ENCODE measurements at regions not wholly inside any gene's neighbourhood (a gene's known extent, or its start where the extent isn't known, plus 50 kb on each side); places are given as distances from the start of the nearest gene placed in this dataset.

DNA sequence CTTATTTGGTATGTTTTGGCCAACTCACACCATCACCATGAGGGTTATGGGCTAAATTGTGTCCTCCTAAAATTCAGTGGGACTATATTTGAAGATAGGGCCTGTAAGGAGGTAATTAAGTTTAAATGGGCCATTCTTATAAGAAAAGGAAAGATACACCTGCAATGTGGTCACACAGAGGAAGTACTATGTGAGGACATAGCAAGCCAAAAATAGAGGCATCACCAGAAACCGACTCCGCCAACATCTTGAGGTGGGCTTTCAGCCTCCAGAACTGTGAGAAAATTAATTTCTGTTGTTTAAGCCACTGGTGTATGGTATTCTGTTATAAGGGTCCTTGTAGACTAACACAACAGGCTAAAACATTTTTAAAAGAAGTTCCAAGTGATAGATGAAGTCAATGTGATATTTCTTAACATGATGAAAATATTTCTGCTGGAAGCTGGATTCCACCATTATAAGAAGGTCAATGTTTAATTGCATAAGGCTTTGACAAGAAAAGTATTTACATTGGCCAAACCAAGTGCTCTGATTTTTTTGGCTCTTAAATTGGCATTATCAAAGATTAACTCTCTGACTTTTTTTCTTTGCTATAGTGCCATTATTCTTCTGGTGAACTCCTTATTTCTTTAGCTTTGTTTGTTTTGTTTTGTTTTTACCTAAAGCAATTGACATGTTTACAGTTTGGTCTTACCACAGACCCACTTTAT lies 540.9 kb downstream of the PPARGC1A start:
- DNase-seq (ENCODE audit: low spot score), result no peak

DNA sequence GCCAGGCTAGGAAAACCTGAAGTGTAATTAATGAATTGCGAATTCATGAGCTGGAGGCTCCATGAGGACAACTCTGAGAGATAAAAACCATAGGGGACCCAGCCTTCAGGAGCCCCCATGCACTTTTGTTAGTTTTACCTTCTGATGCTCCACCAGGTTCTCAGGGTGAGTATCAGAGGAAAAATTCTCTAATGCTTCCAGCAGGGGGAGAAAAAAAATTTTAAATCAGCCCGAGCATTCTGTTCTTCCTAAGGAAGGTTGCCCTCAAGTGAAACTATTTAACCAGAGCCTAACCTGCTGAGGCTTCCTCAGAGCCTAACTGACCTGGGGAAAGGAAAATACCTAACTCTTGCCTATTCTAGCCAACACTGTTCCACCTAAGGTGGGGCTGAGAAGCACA lies 552.6 kb downstream of the PPARGC1A start:
- peak; percentile 27 for DNase-seq (ENCODE audit: low spot score)

- DNase-seq (ENCODE audit: low spot score), result peak; percentile 43
These were observed 555.6 kb downstream of the PPARGC1A start for GRCh38 chr4:23333946-23334878.

DNA sequence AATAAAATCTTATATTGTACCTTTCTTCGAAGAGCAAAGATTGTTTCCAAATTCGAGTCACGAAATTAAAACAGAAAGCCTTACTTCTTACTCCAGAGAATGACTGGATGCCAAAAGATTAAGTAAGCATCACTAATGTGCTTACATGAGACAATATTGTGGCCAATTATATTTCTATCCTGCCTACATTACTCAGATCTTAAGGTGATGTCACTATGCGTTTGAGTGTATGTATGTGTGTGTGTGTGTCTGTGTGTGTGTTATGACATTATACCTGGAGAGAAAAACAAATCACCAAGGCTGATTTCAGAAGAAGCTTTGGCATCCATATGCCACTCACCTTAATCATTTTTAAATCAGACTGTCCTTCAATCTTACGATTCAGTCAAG lies 556.3 kb downstream of the PPARGC1A start:
- no peak for DNase-seq (ENCODE audit: low spot score)

DNA sequence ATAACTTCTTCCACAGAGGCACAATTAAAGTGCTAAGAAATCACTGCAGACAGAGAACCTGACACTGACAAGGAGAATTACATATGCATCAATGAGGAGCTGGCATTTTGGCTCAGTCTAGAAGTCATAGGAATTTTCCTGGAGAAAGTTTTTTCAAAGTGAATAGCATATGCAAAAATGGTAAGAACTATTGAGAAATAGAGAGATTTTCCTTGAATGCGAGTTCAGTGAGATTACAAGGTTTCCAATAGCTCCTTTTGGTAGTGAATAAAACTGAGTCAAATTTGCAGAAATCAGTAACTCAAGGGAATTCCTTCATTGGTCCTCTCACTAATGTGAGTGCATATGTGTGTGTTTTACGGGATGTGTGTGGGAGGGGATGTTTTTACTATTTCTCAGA lies 557.5 kb downstream of the PPARGC1A start:
- no peak for DNase-seq (ENCODE audit: low spot score)

DNA sequence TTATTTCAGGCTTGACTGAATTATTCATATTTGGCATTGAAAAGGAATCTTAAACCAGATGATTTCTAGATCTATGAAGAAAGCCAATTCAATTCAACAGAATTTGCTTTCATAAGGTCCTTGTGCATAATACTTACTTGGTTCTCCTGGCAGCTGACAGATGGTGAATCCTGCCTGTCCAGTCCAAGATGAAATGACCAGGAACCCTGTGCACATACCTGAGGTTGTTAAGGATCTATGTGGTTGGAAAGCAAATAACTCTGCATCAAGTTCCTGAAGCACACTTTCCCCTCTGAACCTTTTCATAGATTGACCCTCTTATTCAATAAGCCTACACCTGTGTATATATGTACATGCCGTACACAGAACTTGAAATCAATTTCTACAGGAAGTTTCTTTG lies 562.7 kb downstream of the PPARGC1A start:
- no peak for DNase-seq (ENCODE audit: low spot score)

DNA sequence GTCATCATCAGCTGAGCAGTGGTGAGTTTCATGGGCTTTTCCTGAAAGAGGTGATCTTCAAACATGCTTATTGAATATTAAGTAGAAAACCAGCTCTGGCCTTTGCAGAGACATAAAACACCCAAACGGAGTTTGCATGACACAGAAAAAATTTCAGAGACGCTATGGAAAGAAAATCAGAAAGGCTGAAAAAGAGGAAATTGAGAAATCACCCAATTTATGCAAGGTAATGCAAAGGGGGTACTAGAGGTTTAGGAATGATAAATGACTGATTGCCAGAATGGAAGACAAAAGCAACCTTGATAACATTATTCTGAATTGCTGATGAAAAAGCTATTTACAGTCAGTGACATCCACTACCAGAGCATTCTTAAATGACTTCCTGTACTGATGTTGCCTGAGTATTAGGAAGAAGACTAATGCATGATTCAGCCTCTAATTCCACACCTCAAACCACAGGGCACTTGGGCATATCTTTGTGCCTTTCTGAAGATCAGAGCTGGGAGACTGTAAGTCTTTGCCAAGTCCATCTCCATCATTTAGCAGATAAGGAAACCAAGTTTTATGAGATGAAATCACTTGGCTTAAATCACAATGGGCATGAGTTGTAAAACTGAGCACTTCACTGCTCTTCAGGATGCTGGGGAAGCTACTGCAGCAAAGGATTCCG lies 565.7 kb downstream of the PPARGC1A start:
- DNase-seq (ENCODE audit: low spot score), result no peak

GRCh38 chr4:23323436-23323835 lies 566.4 kb downstream of the PPARGC1A start:
- DNase-seq (ENCODE audit: low spot score), result no peak

- DNase-seq (ENCODE audit: low spot score), result no peak
These were observed 567.1 kb downstream of the PPARGC1A start for GRCh38 chr4:23322732-23323131.

DNA sequence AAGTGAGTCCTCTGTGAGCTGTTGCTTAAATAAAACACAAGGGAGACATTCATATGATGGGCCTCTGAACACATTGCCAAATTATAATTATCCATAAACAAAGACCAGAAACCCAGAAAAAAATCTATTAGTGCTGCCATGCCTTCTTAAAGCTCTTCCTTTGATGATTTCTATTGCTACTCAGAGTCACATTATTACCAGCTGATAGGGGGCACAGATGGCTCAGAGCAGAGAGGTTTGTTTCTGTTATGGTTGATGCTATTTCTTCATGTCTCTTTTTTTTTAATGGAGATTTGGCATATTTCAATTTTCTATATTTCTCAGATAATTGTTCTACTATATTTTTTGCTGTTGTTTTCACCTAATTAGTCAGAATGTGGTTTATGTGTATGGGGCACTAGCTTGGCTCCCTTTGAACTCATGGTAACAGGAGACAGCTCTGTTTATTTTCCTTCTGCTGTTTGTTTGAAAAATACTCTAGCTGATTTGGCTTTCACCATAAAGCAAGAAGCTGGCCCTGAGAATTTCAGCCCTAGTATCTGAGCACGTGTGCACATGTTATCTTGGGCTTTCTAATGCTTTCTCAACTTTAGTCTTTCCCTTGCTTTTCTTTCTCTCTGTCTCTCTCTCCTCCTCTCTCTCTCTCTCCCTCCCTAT lies 568.8 kb downstream of the PPARGC1A start:
- DNase-seq (ENCODE audit: low spot score), result no peak

GRCh38 chr4:23312686-23313085 lies 577.2 kb downstream of the PPARGC1A start:
- no peak for DNase-seq (ENCODE audit: low spot score)

- no peak for DNase-seq (ENCODE audit: low spot score)
These were observed 577.9 kb downstream of the PPARGC1A start for GRCh38 chr4:23311983-23312382.

DNA sequence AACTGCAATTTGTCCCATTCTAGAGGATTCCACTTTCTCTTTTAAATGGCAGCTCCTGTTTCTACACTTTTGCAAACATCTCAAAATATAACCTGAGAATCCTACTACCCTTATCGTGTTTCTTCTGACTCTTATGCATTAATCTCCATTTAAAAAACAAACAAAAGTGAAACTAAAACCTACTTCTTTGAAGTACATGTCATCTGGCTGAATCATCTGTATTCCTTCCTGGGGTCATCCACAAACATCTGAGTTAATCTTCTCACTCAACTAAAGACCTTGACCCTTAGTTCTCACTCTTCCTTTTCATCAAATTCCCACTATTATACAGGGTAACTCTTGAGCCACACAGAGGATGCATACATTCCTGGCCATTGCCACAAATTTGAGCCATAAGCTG lies 584.8 kb downstream of the PPARGC1A start:
- no peak for DNase-seq (ENCODE audit: low spot score)

GRCh38 chr4:23298371-23298770 lies 591.5 kb downstream of the PPARGC1A start:
- no peak for DNase-seq (ENCODE audit: low spot score)

- no peak for DNase-seq (ENCODE audit: low spot score)
These were observed 592.5 kb downstream of the PPARGC1A start for GRCh38 chr4:23297327-23297726.

- no peak for DNase-seq (ENCODE audit: low spot score)
These were observed 598.4 kb downstream of the GBA3 start for GRCh38 chr4:23291139-23291538.

DNA sequence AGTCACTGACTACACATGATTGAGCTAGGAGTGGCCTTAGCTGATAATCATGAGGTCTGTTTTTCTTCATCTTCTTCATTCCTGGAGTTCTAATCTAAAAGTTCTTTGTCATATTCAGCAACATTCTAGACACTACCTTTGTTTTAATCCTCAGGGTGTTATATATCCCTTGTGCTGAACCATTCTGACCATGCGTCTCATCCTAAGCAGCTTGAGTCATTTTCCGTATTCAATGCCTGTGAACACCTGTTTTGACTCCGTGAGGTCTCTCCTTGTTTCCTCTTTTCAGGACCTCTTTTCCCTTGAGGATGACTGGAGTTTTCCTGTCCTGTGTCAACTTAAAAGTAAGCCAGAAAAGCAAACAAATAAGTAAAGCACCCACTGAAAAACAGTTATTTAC lies 597.9 kb downstream of the GBA3 start:
- DNase-seq (ENCODE audit: low spot score), result no peak

GRCh38 chr4:23279377-23279986 lies 586.7 kb downstream of the GBA3 start:
- DNase-seq (ENCODE audit: low spot score), result no peak

GRCh38 chr4:23278845-23279244 lies 586.1 kb downstream of the GBA3 start:
- no peak for DNase-seq (ENCODE audit: low spot score)

DNA sequence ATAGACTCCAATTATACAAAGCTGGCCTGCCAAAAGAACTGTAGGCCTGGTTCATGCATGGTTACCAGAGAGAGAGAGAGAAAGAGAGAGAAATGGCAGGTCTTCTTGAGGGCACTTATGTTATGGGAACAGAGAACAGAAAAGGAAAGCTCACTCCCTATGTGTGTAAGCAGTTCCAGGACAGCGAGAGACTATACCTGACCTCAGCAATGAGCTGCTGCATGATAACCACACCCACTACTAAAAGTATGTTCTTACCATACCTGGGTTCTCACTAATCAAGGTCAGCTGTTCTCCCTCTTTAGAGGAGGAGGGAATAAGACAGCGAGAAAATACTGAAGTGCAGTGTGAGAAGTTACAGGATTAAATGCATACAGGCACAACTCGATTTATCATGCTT lies 583.3 kb downstream of the GBA3 start:
- no peak for DNase-seq (ENCODE audit: low spot score)

- no peak for DNase-seq (ENCODE audit: low spot score)
These were observed 576.8 kb downstream of the GBA3 start for GRCh38 chr4:23269566-23269965.

Measured in HT-29 (cell line).